HCT116 (cell line): ENCODE measurements at regions not wholly inside any gene's neighbourhood (a gene's known extent, or its start where the extent isn't known, plus 50 kb on each side); places are given as distances from the start of the nearest gene placed in this dataset.

Experiments
- ATAC-seq: fragments of 200-7000 bp; cut with Tn5 transposase; 2 replicates; pipeline ENCODE4 v1.9.1; 2020; ENCODE audit warnings: mild to moderate bottlenecking, moderate library complexity
- BruUV-seq: library from RNA; stranded (reverse); fragments of 400-500 nt; replicated peaks from 2 replicates; lab custom pipeline; 2021; lab: Mats Ljungman, UMichigan
- CTCF ChIA-PET: fragments of 300-600 bp; sonication (Branson Sonifier 250); formaldehyde crosslinking; loops from one replicate; lab custom pipeline; 2021; ENCODE audit warnings: antibody characterized with exemption; lab: Charles Lee
- POLR2A ChIA-PET: fragments of 300-600, 350-600 bp; sonication (Branson Sonifier 250); formaldehyde crosslinking; loops from one replicate; lab custom pipeline; 2021; ENCODE audit warnings: antibody characterized with exemption; lab: Charles Lee
- RAD21 ChIA-PET, 2 experiments: fragments of 300-600 bp; sonication (Branson Sonifier 250); formaldehyde crosslinking; loops; one replicate each; lab custom pipeline; 2023; ENCODE audit warnings: low total read pairs in 2 of 2; ENCODE audit not compliant: uncharacterized antibody in 2 of 2, unreplicated experiment in 2 of 2, low non-redundant PET in 1 of 2; lab: Charles Lee
- DNase-seq: peaks from one replicate; pipeline ENCODE4 v3.0.0-alpha.2; 2010; ENCODE audit warnings: low read depth, low spot score
- H2AFZ ChIP-seq: fragments of 200-600 bp; shearing (Covaris generic), sonication (generic); 2 replicates; pipeline ENCODE4 v1.6.1; 2017; ENCODE audit warnings: low read depth, mixed run types, mixed read lengths, antibody characterized with exemption, low read length; ENCODE audit not compliant: poor library complexity, severe bottlenecking
- H3K27ac ChIP-seq: 2 replicates; pipeline ENCODE4 v1.5.1; 2012; ENCODE audit warnings: low read depth, low read length
- H3K27me3 ChIP-seq: fragments of 200-600 bp; sonication (generic); 2 replicates; pipeline ENCODE4 v1.6.1; 2016; ENCODE audit warnings: mixed run types, low read length, mixed read lengths; ENCODE audit not compliant: insufficient read depth
- H3K36me3 ChIP-seq, 2 experiments: fragments of 200-500 bp in 1 of 2; fragments of 200-600 bp in 1 of 2; sonication (Bioruptor generic) in 1 of 2; sonication (generic) in 1 of 2; 2 replicates each; pipeline versions ENCODE4 v1.5.1 to v1.6.1; 2014 to 2016; ENCODE audit warnings: low read length in 2 of 2, inconsistent platforms in 1 of 2, mixed read lengths in 1 of 2, mixed run types in 1 of 2; ENCODE audit not compliant: insufficient read depth in 2 of 2, control insufficient read depth in 1 of 2
- H3K4me1 ChIP-seq, 2 experiments: fragments of 200-600 bp in 1 of 2; sonication (generic) in 1 of 2; 2 replicates each; pipeline versions ENCODE4 v1.5.1 to v1.6.1; 2012 to 2017; ENCODE audit warnings: low read length in 2 of 2, inconsistent platforms in 1 of 2, mild to moderate bottlenecking in 1 of 2, mixed read lengths in 1 of 2, mixed run types in 1 of 2, moderate library complexity in 1 of 2; ENCODE audit not compliant: insufficient read depth in 2 of 2, control insufficient read depth in 1 of 2
- H3K4me2 ChIP-seq: fragments of 200-600 bp; sonication (generic); 2 replicates; pipeline ENCODE4 v1.6.1; 2017; ENCODE audit warnings: mixed run types, low read length, mixed read lengths
- H3K4me3 ChIP-seq, 2 experiments: fragments of 200-600 bp in 1 of 2; sonication (generic) in 1 of 2; replicated peaks in 1 of 2; 2 replicates each; pipeline ENCODE4 v1.5.1; 2011 to 2016; ENCODE audit warnings: low read length in 2 of 2, control low read depth in 1 of 2, low read depth in 1 of 2, mild to moderate bottlenecking in 1 of 2, mixed read lengths in 1 of 2, mixed run types in 1 of 2
- H3K79me2 ChIP-seq: fragments of 200-600 bp; sonication (generic); 2 replicates; pipeline ENCODE4 v1.6.1; 2017; ENCODE audit warnings: mild to moderate bottlenecking, mixed run types, low read length, moderate library complexity, mixed read lengths; ENCODE audit not compliant: insufficient read depth
- H3K9ac ChIP-seq: fragments of 200-600 bp; sonication (generic); 2 replicates; pipeline ENCODE4 v1.6.1; 2016; ENCODE audit warnings: low read length, mixed read lengths
- H3K9me2 ChIP-seq: fragments of 200-600 bp; sonication (generic), shearing (Covaris generic); 2 replicates; pipeline ENCODE4 v1.6.1; 2017; ENCODE audit warnings: mixed run types, mild to moderate bottlenecking, moderate library complexity; ENCODE audit not compliant: insufficient read depth
- H3K9me3 ChIP-seq, 2 experiments: fragments of 200-500 bp in 1 of 2; fragments of 200-600 bp in 1 of 2; sonication (Bioruptor generic) in 1 of 2; sonication (generic) in 1 of 2; 2 replicates each; pipeline ENCODE4 v1.6.1; 2014 to 2017; ENCODE audit warnings: low read length in 2 of 2, mixed read lengths in 2 of 2, inconsistent platforms in 1 of 2, low read depth in 1 of 2, mild to moderate bottlenecking in 1 of 2, mixed run types in 1 of 2, moderate library complexity in 1 of 2; ENCODE audit not compliant: control insufficient read depth in 1 of 2, insufficient read depth in 1 of 2
- H4K20me1 ChIP-seq: fragments of 200-600 bp; sonication (generic), shearing (Covaris generic); 2 replicates; pipeline ENCODE4 v1.6.1; 2017; ENCODE audit warnings: mixed run types, mild to moderate bottlenecking, moderate library complexity; ENCODE audit not compliant: insufficient read depth
- CBX3 ChIP-seq: IDR thresholded peaks from 2 replicates; pipeline ENCODE4 v1.6.1; 2012; ENCODE audit warnings: low read depth
- CEBPB ChIP-seq: IDR thresholded peaks from 2 replicates; pipeline ENCODE4 v1.6.1; 2012; ENCODE audit warnings: low read depth
- EGR1 ChIP-seq: IDR thresholded peaks from 2 replicates; pipeline ENCODE4 v1.6.1; 2012; ENCODE audit warnings: low read depth
- ELF1 ChIP-seq: IDR thresholded peaks from 2 replicates; pipeline ENCODE4 v1.6.1; 2012; ENCODE audit warnings: low read depth, borderline replicate concordance
- EZH2 ChIP-seq: fragments of 200-600 bp; sonication (generic); IDR thresholded peaks from 2 replicates; pipeline ENCODE4 v1.6.1; 2017; ENCODE audit warnings: antibody characterized with exemption, mixed run types
- EZH2phosphoT487 ChIP-seq: fragments of 200-600 bp; IDR thresholded peaks from 2 replicates; pipeline ENCODE4 v1.6.1; 2018; ENCODE audit warnings: antibody characterized with exemption, borderline replicate concordance
- FOSL1 ChIP-seq: IDR thresholded peaks from 2 replicates; pipeline ENCODE4 v1.6.1; 2012; ENCODE audit warnings: low read depth
- JUND ChIP-seq: IDR thresholded peaks from 2 replicates; pipeline ENCODE4 v1.6.1; 2012
- POLR2AphosphoS5 ChIP-seq: IDR thresholded peaks from 2 replicates; pipeline ENCODE4 v1.6.1; 2011; ENCODE audit warnings: mild to moderate bottlenecking, low read depth, low read length, moderate library complexity
- RAD21 ChIP-seq: IDR thresholded peaks from 2 replicates; pipeline ENCODE4 v1.6.1; 2012; ENCODE audit warnings: low read depth, mild to moderate bottlenecking
- SIN3A ChIP-seq: IDR thresholded peaks from 2 replicates; pipeline ENCODE4 v1.6.1; 2012; ENCODE audit warnings: low read depth
- SP1 ChIP-seq: IDR thresholded peaks from 2 replicates; pipeline ENCODE4 v1.6.1; 2012; ENCODE audit warnings: low read depth
- SRF ChIP-seq: IDR thresholded peaks from 2 replicates; pipeline ENCODE4 v1.6.1; 2012; ENCODE audit warnings: low read depth
- TCF7L2 ChIP-seq: IDR thresholded peaks from 2 replicates; pipeline ENCODE4 v1.7.0; 2011; ENCODE audit warnings: borderline replicate concordance, inconsistent platforms; ENCODE audit not compliant: insufficient read depth, insufficient read length; ENCODE audit errors: extremely low read depth
- YY1 ChIP-seq: IDR thresholded peaks from 2 replicates; pipeline ENCODE4 v1.6.1; 2011; ENCODE audit warnings: low read length, low read depth, moderate library complexity, mild to moderate bottlenecking; ENCODE audit not compliant: insufficient replicate concordance; ENCODE audit errors: extremely low read depth
- ZFX ChIP-seq: fragments of 450-650 bp; IDR thresholded peaks from 2 replicates; pipeline ENCODE4 v1.6.1; 2017
- ZNF274 ChIP-seq: fragments of 200-500 bp; sonication (Bioruptor generic); IDR thresholded peaks from 2 replicates; pipeline ENCODE4 v1.6.1; 2014; ENCODE audit warnings: mild to moderate bottlenecking, low read depth, low read length, inconsistent platforms
- intact Hi-C: fragments of 100-400 bp; cut with micrococcal nuclease; formaldehyde crosslinking; loops from 2 replicates; pipeline ENCODE4 v1.10.0; 2022
- TF ChIP-seq, protein P1 (sequence below): IDR thresholded peaks from 2 replicates; pipeline ENCODE4 v1.6.1; 2012
- TF ChIP-seq, protein P2 (sequence below), 3 experiments: fragments of 200-600 bp in 1 of 3; sonication (generic) in 1 of 3; IDR thresholded peaks in 2 of 3; conservative IDR thresholded peaks in 1 of 3; 2 replicates each; pipeline ENCODE4 v1.5.1; 2012 to 2017; ENCODE audit warnings: low read depth in 2 of 3, low read length in 2 of 3, antibody characterized with exemption in 1 of 3, borderline replicate concordance in 1 of 3, control low read depth in 1 of 3, mild to moderate bottlenecking in 1 of 3, mixed read lengths in 1 of 3, mixed run types in 1 of 3, moderate library complexity in 1 of 3; ENCODE audit not compliant: insufficient read depth in 1 of 3
- TF ChIP-seq, protein P3 (sequence below): IDR thresholded peaks from 2 replicates; pipeline ENCODE4 v1.6.1; 2012
- TF ChIP-seq, protein P4 (sequence below): IDR thresholded peaks from 2 replicates; pipeline ENCODE4 v1.6.1; 2011; ENCODE audit warnings: mild to moderate bottlenecking, low read length, moderate library complexity; ENCODE audit not compliant: insufficient replicate concordance; ENCODE audit errors: extremely low read depth
- TF ChIP-seq, protein P5 (sequence below): IDR thresholded peaks from 2 replicates; pipeline ENCODE4 v1.6.1; 2012; ENCODE audit warnings: low read depth

DNA sequence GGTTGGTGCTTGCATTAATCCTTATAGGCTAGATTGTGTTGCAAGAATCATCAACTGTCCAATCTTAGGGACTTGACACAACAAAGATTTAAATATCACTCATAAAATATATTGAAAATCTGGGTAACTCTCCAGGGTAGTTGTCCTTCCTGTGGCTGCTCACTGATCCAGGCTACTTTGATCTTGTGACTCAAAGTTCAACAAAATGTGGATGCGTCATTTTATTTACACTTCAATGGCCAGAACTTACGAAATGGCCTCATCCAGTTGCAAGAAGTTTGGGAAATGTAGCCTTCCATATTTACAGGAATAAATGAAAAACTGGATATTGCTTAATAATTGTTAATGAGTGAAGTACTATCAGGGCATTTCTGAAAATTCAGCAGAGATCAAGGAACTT is 235.5 kb upstream of the ACTBL2 start:
- Histone ChIP-seq H3K27ac (no peak overlapping the region), H3K4me1 (peaks cover 0 to 20% of the 10 kb centered on the region in 2 experiments; a peak in 2 of 4 replicates), H3K36me3 (no peaks in the 10 kb centered on the region), H3K4me3 (no peak overlapping the region), H4K20me1 (no peaks in the 10 kb centered on the region), H3K4me2 (peak overlapping the region; percentile 17; the same call in 1 of the 2 replicates), H3K9ac (no peak overlapping the region), H3K9me2 (no peaks in the 10 kb centered on the region), H3K79me2 (no peaks in the 10 kb centered on the region), H3K27me3 (no peaks in the 10 kb centered on the region), H3K9me3 (no peaks in the 10 kb centered on the region), H2AFZ (peak overlapping the region; percentile 55)
- ChIA-PET RAD21 (no interaction called here), POLR2A (no interaction called here), CTCF (no interaction called here)
- DNase-seq (no peak), ATAC-seq (no peak)
- BruUV-seq = no TSS peak
- intact Hi-C loops = no loop called here
- TF ChIP-seq YY1 = no peak
- TF ChIP-seq, protein P1, sequence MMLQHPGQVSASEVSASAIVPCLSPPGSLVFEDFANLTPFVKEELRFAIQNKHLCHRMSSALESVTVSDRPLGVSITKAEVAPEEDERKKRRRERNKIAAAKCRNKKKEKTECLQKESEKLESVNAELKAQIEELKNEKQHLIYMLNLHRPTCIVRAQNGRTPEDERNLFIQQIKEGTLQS = no peak
- no peak for TF ChIP-seq TCF7L2
- no peak for TF ChIP-seq EGR1
- no peak for TF ChIP-seq SRF
- TF ChIP-seq, protein P2, sequence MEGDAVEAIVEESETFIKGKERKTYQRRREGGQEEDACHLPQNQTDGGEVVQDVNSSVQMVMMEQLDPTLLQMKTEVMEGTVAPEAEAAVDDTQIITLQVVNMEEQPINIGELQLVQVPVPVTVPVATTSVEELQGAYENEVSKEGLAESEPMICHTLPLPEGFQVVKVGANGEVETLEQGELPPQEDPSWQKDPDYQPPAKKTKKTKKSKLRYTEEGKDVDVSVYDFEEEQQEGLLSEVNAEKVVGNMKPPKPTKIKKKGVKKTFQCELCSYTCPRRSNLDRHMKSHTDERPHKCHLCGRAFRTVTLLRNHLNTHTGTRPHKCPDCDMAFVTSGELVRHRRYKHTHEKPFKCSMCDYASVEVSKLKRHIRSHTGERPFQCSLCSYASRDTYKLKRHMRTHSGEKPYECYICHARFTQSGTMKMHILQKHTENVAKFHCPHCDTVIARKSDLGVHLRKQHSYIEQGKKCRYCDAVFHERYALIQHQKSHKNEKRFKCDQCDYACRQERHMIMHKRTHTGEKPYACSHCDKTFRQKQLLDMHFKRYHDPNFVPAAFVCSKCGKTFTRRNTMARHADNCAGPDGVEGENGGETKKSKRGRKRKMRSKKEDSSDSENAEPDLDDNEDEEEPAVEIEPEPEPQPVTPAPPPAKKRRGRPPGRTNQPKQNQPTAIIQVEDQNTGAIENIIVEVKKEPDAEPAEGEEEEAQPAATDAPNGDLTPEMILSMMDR (IDR thresholded peaks at IDR 0.05 in 2 of 3, conservative IDR thresholded peaks at IDR 0.05 in 1 of 3; ENCODE audit: borderline replicate concordance in 1 of 3, insufficient read depth in 1 of 3, low read depth in 2 of 3, low read length in 2 of 3) = no peak
- TF ChIP-seq JUND = 0 out of 2 replicates have a peak, but pooled peaks have one; percentile 9
- TF ChIP-seq, protein P3, sequence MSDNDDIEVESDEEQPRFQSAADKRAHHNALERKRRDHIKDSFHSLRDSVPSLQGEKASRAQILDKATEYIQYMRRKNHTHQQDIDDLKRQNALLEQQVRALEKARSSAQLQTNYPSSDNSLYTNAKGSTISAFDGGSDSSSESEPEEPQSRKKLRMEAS = no peak
- TF ChIP-seq RAD21 = no peak
- TF ChIP-seq FOSL1 = 0 out of 2 replicates have a peak, but pooled peaks have one; percentile 25
- no peak for TF ChIP-seq SP1
- TF ChIP-seq ZNF274 = no peak
- TF ChIP-seq CBX3 = no peak
- no peak for TF ChIP-seq SIN3A
- TF ChIP-seq, protein P4, sequence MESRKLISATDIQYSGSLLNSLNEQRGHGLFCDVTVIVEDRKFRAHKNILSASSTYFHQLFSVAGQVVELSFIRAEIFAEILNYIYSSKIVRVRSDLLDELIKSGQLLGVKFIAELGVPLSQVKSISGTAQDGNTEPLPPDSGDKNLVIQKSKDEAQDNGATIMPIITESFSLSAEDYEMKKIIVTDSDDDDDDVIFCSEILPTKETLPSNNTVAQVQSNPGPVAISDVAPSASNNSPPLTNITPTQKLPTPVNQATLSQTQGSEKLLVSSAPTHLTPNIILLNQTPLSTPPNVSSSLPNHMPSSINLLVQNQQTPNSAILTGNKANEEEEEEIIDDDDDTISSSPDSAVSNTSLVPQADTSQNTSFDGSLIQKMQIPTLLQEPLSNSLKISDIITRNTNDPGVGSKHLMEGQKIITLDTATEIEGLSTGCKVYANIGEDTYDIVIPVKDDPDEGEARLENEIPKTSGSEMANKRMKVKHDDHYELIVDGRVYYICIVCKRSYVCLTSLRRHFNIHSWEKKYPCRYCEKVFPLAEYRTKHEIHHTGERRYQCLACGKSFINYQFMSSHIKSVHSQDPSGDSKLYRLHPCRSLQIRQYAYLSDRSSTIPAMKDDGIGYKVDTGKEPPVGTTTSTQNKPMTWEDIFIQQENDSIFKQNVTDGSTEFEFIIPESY = no peak
- TF ChIP-seq ELF1 = no peak
- TF ChIP-seq, protein P5, sequence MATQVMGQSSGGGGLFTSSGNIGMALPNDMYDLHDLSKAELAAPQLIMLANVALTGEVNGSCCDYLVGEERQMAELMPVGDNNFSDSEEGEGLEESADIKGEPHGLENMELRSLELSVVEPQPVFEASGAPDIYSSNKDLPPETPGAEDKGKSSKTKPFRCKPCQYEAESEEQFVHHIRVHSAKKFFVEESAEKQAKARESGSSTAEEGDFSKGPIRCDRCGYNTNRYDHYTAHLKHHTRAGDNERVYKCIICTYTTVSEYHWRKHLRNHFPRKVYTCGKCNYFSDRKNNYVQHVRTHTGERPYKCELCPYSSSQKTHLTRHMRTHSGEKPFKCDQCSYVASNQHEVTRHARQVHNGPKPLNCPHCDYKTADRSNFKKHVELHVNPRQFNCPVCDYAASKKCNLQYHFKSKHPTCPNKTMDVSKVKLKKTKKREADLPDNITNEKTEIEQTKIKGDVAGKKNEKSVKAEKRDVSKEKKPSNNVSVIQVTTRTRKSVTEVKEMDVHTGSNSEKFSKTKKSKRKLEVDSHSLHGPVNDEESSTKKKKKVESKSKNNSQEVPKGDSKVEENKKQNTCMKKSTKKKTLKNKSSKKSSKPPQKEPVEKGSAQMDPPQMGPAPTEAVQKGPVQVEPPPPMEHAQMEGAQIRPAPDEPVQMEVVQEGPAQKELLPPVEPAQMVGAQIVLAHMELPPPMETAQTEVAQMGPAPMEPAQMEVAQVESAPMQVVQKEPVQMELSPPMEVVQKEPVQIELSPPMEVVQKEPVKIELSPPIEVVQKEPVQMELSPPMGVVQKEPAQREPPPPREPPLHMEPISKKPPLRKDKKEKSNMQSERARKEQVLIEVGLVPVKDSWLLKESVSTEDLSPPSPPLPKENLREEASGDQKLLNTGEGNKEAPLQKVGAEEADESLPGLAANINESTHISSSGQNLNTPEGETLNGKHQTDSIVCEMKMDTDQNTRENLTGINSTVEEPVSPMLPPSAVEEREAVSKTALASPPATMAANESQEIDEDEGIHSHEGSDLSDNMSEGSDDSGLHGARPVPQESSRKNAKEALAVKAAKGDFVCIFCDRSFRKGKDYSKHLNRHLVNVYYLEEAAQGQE = no peak
- TF ChIP-seq CEBPB = peak; percentile 69
- TF ChIP-seq ZFX = no peak
- no peak for TF ChIP-seq EZH2
- TF ChIP-seq POLR2AphosphoS5 = no peak
- no peak for TF ChIP-seq EZH2phosphoT487
